GM12872 (cell line): ENCODE measurements at regions not wholly inside any gene's neighbourhood (a gene's known extent, or its start where the extent isn't known, plus 50 kb on each side); places are given as distances from the start of the nearest gene placed in this dataset.

Experiments
- CTCF ChIP-seq: IDR thresholded peaks from 3 replicates; pipeline ENCODE4 v1.5.1; 2011; ENCODE audit warnings: low read depth, mild to moderate bottlenecking, low read length, moderate library complexity; ENCODE audit not compliant: insufficient read depth

DNA sequence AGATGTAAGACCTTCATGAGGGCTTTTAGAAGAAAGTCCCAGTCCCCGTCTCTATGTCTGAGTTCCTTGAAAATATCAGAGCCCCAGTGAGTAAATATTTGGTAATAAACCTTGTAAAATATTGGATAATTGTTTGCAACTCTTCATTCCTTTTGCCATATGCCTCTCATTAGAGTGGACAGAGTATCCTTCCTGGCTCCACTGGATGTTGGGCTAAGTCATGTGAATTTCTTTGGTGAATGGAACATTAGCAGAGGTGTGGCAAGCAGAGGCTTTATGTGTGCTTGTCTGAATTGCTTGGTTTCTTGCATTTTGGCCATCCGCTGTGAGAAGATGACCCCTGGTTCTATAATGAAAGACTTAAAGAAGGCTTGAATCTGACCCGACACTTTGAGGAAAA, 490.3 kb downstream of the METTL15 start:
- no peak for TF ChIP-seq CTCF

- no peak for TF ChIP-seq CTCF
Measured at GRCh38 chr11:28596816-28597215, 488.6 kb downstream of the METTL15 start.

DNA sequence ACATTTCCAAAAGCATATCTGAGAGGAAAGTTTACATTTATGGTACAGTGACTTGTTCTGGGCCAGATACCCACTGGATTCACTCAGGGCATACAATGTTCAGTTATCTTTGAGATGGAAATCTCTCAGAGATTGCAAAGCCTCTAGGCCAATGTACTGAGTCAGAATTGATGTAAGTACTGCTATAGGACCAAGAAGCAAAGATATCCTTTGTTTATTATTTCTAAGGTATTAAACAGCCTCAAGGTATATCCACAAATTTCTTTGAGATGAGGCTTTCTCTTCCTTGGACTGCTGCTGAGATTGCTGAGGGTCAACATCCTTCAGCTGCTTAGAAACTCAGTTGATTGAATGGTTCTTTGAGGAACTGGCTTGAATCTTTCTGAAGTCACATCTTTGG, 484.0 kb downstream of the METTL15 start:
- no peak for TF ChIP-seq CTCF

- no peak for TF ChIP-seq CTCF
Measured at GRCh38 chr11:28584992-28585391, 476.8 kb downstream of the METTL15 start.

DNA sequence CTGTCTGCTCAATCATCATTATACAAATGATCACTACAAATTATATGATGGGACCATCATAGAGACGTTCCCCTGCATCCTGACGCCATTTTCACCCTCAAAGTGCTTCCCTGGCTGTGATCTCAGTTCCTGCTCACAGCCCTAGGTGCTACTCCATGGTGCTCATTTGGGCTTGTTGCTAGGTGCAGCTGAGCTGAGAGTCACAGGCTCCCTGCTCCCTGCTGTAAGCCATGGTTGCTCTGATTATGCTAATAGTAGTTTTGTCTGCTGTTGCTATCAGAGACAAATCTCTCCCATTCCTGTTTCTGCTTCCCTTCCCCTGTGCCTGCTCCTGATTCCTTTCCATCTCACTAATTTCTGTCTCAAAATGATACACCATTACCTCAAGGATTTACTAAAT, 474.3 kb downstream of the METTL15 start:
- TF ChIP-seq CTCF, result no peak

- TF ChIP-seq CTCF, result no peak
Measured at GRCh38 chr11:28581286-28582242, 473.4 kb downstream of the METTL15 start.

GRCh38 chr11:28571371-28571770, 463.2 kb downstream of the METTL15 start:
- TF ChIP-seq CTCF, result no peak
